ENCODE measurements at regions not wholly inside any gene's neighbourhood (a gene's known extent, or its start where the extent isn't known, plus 50 kb on each side); places are given as distances from the start of the nearest gene placed in this dataset.

GRCh38 chr6:55040102-55040848 is 134.0 kb upstream of the HCRTR2 start:
- no peaks in the 10 kb centered on the region for H3K9me1 ChIP-seq (ENCODE audit: control insufficient read depth, extremely low read depth, insufficient read depth, low read length)
- no peaks in the 10 kb centered on the region for H3K27me3 ChIP-seq (ENCODE audit: control insufficient read depth, extremely low read depth, insufficient read depth, low read length)
- no peaks in the 10 kb centered on the region for H3K9me3 ChIP-seq (ENCODE audit: control insufficient read depth, low read depth, low read length)
- DNase-seq (ENCODE audit: low read depth, low spot score) (no peak), FAIRE-seq (peak; percentile 85)
- no peaks in the 10 kb centered on the region for H3K36me3 ChIP-seq (ENCODE audit: control insufficient read depth in 2 of 2, extremely low read depth in 1 of 2, insufficient read depth in 2 of 2, low read length in 2 of 2)
- H3K79me2 ChIP-seq (ENCODE audit: control insufficient read depth, insufficient read depth, low read length): no peaks in the 10 kb centered on the region
- dilution Hi-C loops (cut with MboI; ENCODE audit: extremely low pct_ligation_motif_present, low sequenced_read_pairs): no loop called here
- H3K27ac ChIP-seq (ENCODE audit: control insufficient read depth, insufficient read depth, low read length): peak overlapping the region; percentile 0
- TF ChIP-seq EZH2 (IDR thresholded peaks at IDR 0.05; ENCODE audit: low read length): no peak
- no peak for TF ChIP-seq CTCF (optimal IDR thresholded peaks at IDR 0.05 in 1 of 3, IDR thresholded peaks at IDR 0.05 in 1 of 3, conservative IDR thresholded peaks at IDR 0.05 in 1 of 3; ENCODE audit: extremely low read depth in 1 of 3, insufficient read depth in 2 of 3, low read length in 3 of 3)
- no peak overlapping the region for H3K4me3 ChIP-seq (ENCODE audit: control insufficient read depth in 2 of 3, extremely low read depth in 1 of 3, insufficient read depth in 2 of 3, low read depth in 1 of 3, low read length in 3 of 3)
- peak overlapping the region; percentile 11 for H3K4me2 ChIP-seq (ENCODE audit: control insufficient read depth, extremely low read depth, insufficient read depth, low read depth, low read length)
- no peaks in the 10 kb centered on the region for H4K20me1 ChIP-seq (ENCODE audit: control insufficient read depth, extremely low read depth, insufficient read depth, low read length)
- no peak overlapping the region for H2AFZ ChIP-seq (ENCODE audit: control insufficient read depth, low read length)
- peaks cover 14% of the 10 kb centered on the region for H3K4me1 ChIP-seq (ENCODE audit: control insufficient read depth, extremely low read depth, insufficient read depth, low read length)
- H3K9ac ChIP-seq (ENCODE audit: control insufficient read depth, extremely low read depth, insufficient read depth, low read length): no peak overlapping the region

- TF ChIP-seq CTCF (optimal IDR thresholded peaks at IDR 0.05 in 1 of 3, IDR thresholded peaks at IDR 0.05 in 1 of 3, conservative IDR thresholded peaks at IDR 0.05 in 1 of 3; ENCODE audit: extremely low read depth in 1 of 3, insufficient read depth in 2 of 3, low read length in 3 of 3): no peak
- no peak for TF ChIP-seq EZH2 (IDR thresholded peaks at IDR 0.05; ENCODE audit: low read length)
- H3K79me2 ChIP-seq (ENCODE audit: control insufficient read depth, insufficient read depth, low read length): no peaks in the 10 kb centered on the region
- no peak for FAIRE-seq
- H3K4me3 ChIP-seq (ENCODE audit: control insufficient read depth in 2 of 3, extremely low read depth in 1 of 3, insufficient read depth in 2 of 3, low read depth in 1 of 3, low read length in 3 of 3): no peak overlapping the region
- no peaks in the 10 kb centered on the region for H3K9me3 ChIP-seq (ENCODE audit: control insufficient read depth, low read depth, low read length)
- no peak for DNase-seq (ENCODE audit: low read depth, low spot score)
- no peaks in the 10 kb centered on the region for H4K20me1 ChIP-seq (ENCODE audit: control insufficient read depth, extremely low read depth, insufficient read depth, low read length)
- no peaks in the 10 kb centered on the region for H3K36me3 ChIP-seq (ENCODE audit: control insufficient read depth in 2 of 2, extremely low read depth in 1 of 2, insufficient read depth in 2 of 2, low read length in 2 of 2)
- no peak overlapping the region for H3K4me2 ChIP-seq (ENCODE audit: control insufficient read depth, extremely low read depth, insufficient read depth, low read depth, low read length)
- no peaks in the 10 kb centered on the region for H3K9me1 ChIP-seq (ENCODE audit: control insufficient read depth, extremely low read depth, insufficient read depth, low read length)
- no peaks in the 10 kb centered on the region for H3K4me1 ChIP-seq (ENCODE audit: control insufficient read depth, extremely low read depth, insufficient read depth, low read length)
- dilution Hi-C loops (cut with MboI; ENCODE audit: extremely low pct_ligation_motif_present, low sequenced_read_pairs): no loop called here
- H3K27me3 ChIP-seq (ENCODE audit: control insufficient read depth, extremely low read depth, insufficient read depth, low read length): no peaks in the 10 kb centered on the region
- H2AFZ ChIP-seq (ENCODE audit: control insufficient read depth, low read length): no peak overlapping the region
- no peak overlapping the region for H3K9ac ChIP-seq (ENCODE audit: control insufficient read depth, extremely low read depth, insufficient read depth, low read length)
- H3K27ac ChIP-seq (ENCODE audit: control insufficient read depth, insufficient read depth, low read length): no peak overlapping the region
Observed at GRCh38 chr6:55046869-55047422, 127.4 kb upstream of the HCRTR2 start.
